Esophagus mucosa (tissue), 1 donor: ENCODE measurements at regions not wholly inside any gene's neighbourhood (a gene's known extent, or its start where the extent isn't known, plus 50 kb on each side); places are given as distances from the start of the nearest gene placed in this dataset.

ENCODE experiments used
- ATAC-seq: fragments of 200-7000 bp; cut with Tn5 transposase; one replicate; pipeline ENCODE4 v1.9.1; 2020
- donor health status: DM: yes; HTN: yes; CAD: no.

GRCh38 chr1:79617777-79618176 is 611.2 kb upstream of the ADGRL4 start:
- no peak for ATAC-seq

- no peak for ATAC-seq
These were observed 608.2 kb upstream of the ADGRL4 start for GRCh38 chr1:79614762-79615161.

- ATAC-seq: no peak
These were observed 607.6 kb upstream of the ADGRL4 start for GRCh38 chr1:79614106-79614505.

- no peak for ATAC-seq
These were observed 606.5 kb upstream of the ADGRL4 start for GRCh38 chr1:79613046-79613445.

GRCh38 chr1:79604490-79605198 is 598.1 kb upstream of the ADGRL4 start:
- no peak for ATAC-seq

- ATAC-seq: no peak
These were observed 597.3 kb upstream of the ADGRL4 start for GRCh38 chr1:79603843-79604242.

- no peak for ATAC-seq
These were observed 592.7 kb upstream of the ADGRL4 start for GRCh38 chr1:79599257-79599656.

- no peak for ATAC-seq
These were observed 589.4 kb upstream of the ADGRL4 start for GRCh38 chr1:79595931-79596330.

GRCh38 chr1:79594121-79594698 is 587.7 kb upstream of the ADGRL4 start:
- ATAC-seq: no peak

- no peak for ATAC-seq
These were observed 586.2 kb upstream of the ADGRL4 start for GRCh38 chr1:79592707-79593106.

- no peak for ATAC-seq
These were observed 582.2 kb upstream of the ADGRL4 start for GRCh38 chr1:79588719-79589118.

- no peak for ATAC-seq
These were observed 580.7 kb upstream of the ADGRL4 start for GRCh38 chr1:79587229-79587628.

- no peak for ATAC-seq
These were observed 579.3 kb upstream of the ADGRL4 start for GRCh38 chr1:79585801-79586200.

- ATAC-seq: no peak
These were observed 568.9 kb upstream of the ADGRL4 start for GRCh38 chr1:79575424-79575823.

- no peak for ATAC-seq
These were observed 561.9 kb upstream of the ADGRL4 start for GRCh38 chr1:79568411-79568810.

GRCh38 chr1:79561521-79561978 is 555.0 kb upstream of the ADGRL4 start:
- no peak for ATAC-seq

- ATAC-seq: no peak
These were observed 549.7 kb upstream of the ADGRL4 start for GRCh38 chr1:79556189-79556588.

GRCh38 chr1:79554688-79555087 is 548.2 kb upstream of the ADGRL4 start:
- ATAC-seq: no peak

GRCh38 chr1:79551321-79551720 is 544.8 kb upstream of the ADGRL4 start:
- no peak for ATAC-seq

GRCh38 chr1:79550402-79550801 is 543.9 kb upstream of the ADGRL4 start:
- ATAC-seq: no peak

- no peak for ATAC-seq
These were observed 542.7 kb upstream of the ADGRL4 start for GRCh38 chr1:79549201-79549600.

- no peak for ATAC-seq
These were observed 541.0 kb upstream of the ADGRL4 start for GRCh38 chr1:79547514-79547913.

GRCh38 chr1:79543394-79543793 is 536.9 kb upstream of the ADGRL4 start:
- ATAC-seq: no peak

GRCh38 chr1:79539001-79539400 is 532.5 kb upstream of the ADGRL4 start:
- no peak for ATAC-seq

GRCh38 chr1:79532555-79532954 is 526.0 kb upstream of the ADGRL4 start:
- ATAC-seq: no peak
